GM06990 (cell line): ENCODE measurements at regions not wholly inside any gene's neighbourhood (a gene's known extent, or its start where the extent isn't known, plus 50 kb on each side); places are given as distances from the start of the nearest gene placed in this dataset.

ENCODE experiments used
- DNase-seq: peaks from one replicate; pipeline ENCODE4 v3.0.0-alpha.2; 2011; ENCODE audit not compliant: insufficient read length; ENCODE audit errors: extremely low read depth
- H3K27me3 ChIP-seq: replicated peaks from 2 replicates; pipeline ENCODE4 v1.6.0; 2011; ENCODE audit warnings: low read length; ENCODE audit not compliant: control insufficient read depth, insufficient read depth
- H3K36me3 ChIP-seq: 2 replicates; pipeline ENCODE4 v1.5.1; 2011; ENCODE audit warnings: low read length; ENCODE audit not compliant: control insufficient read depth, insufficient read depth
- H3K4me3 ChIP-seq: replicated peaks from 2 replicates; pipeline ENCODE4 v1.5.1; 2011; ENCODE audit warnings: low read depth, mild to moderate bottlenecking, control low read depth, low read length
- TF ChIP-seq, protein P1 (sequence below): IDR thresholded peaks from 2 replicates; pipeline ENCODE4 v1.5.1; 2011; ENCODE audit warnings: low read length, control low read depth, mild to moderate bottlenecking, inconsistent platforms; ENCODE audit not compliant: insufficient read depth, poor library complexity, severe bottlenecking

DNA sequence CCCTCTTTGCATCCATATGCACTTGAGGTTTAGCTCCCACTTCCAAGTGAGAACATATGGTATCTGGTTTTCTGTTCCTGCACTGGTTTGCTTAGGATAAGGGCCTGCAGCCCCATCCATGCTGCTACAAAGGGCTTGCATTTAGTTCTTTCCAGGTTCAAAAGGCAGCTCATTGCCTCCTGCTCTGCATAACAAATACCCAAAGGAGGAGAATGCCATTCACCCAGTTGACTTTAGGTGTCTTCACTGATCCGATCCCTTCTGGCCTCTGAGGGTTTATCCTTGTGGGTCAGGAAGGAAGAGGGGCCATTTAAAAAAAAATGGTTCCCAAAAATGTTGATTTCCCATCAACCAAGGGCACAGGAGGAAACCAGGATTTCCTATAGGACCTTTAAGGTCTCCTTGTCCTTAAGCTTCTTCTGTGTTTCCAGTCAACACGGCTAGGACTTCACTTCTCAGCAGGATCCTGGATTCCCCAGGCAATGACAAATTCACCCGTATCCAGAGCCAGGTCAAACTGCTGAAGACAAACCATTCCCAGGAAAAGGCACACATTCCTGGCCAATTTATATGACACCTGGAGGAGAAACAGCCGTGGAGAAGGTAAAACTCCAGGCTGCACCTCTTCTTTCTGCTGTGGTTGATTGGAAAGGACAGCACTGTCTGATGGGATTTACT is 447.7 kb upstream of the CDH4 start:
- H3K27me3 ChIP-seq, result no peaks in the 10 kb centered on the region
- no peaks in the 10 kb centered on the region for H3K36me3 ChIP-seq
- DNase-seq, result no peak
- no peak overlapping the region for H3K4me3 ChIP-seq
- TF ChIP-seq, protein P1, sequence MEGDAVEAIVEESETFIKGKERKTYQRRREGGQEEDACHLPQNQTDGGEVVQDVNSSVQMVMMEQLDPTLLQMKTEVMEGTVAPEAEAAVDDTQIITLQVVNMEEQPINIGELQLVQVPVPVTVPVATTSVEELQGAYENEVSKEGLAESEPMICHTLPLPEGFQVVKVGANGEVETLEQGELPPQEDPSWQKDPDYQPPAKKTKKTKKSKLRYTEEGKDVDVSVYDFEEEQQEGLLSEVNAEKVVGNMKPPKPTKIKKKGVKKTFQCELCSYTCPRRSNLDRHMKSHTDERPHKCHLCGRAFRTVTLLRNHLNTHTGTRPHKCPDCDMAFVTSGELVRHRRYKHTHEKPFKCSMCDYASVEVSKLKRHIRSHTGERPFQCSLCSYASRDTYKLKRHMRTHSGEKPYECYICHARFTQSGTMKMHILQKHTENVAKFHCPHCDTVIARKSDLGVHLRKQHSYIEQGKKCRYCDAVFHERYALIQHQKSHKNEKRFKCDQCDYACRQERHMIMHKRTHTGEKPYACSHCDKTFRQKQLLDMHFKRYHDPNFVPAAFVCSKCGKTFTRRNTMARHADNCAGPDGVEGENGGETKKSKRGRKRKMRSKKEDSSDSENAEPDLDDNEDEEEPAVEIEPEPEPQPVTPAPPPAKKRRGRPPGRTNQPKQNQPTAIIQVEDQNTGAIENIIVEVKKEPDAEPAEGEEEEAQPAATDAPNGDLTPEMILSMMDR, result no peak

DNA sequence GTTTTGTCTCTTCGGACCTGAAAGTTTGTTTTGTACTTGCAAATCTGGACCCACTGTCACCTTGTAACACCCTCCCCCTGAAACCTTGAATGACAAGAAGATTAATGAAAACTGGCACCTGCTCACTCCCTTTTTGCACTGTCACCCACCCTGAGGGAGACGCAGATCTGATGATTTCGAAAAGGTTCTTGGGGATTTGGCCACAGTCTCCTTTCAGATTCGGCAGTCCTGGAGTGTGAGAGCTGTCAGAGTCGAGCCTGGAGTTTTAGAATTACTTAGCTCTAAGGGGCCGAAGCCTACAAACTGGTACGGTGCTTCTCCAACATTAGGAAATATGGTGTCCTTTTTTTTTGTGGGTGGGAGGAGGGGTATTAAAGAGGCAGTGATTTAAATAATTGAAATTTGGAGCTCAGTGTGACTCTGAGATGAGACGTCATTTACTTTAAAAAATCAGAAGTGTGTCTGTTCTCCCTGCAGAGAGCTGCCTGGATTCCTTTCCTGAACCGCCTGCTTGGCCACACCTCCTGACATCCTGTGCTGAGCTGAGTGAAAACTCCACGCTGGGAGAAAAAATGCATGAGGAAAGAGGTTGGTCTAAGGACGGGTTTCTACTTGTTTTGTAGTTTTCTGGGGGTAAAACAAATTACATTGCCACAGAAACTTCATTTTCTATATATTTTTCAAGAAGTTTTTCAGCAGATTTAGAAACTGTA is 447.0 kb upstream of the CDH4 start:
- Histone ChIP-seq H3K36me3 (no peaks in the 10 kb centered on the region), H3K4me3 (no peak overlapping the region), H3K27me3 (no peaks in the 10 kb centered on the region)
- no peak for DNase-seq
- TF ChIP-seq, protein P1, result no peak

DNA sequence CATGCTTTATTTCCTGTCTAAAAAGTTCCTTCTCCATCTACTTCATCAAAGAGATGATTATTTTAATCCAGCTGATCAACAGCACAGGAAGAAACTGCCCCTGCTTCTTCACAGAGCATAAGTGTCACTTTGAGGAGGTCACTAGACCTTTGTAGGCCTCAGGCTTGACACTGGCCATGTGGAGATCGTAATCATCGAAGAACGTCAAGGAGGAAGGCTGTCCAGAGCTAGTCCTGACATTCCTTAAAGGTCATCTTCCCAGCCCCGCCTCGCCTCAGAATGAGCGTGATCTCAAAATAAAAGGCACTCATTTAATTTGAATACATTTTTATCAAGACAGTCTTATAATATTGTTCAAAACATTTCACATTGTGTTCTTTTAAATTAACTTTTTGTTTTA is 445.7 kb upstream of the CDH4 start:
- Histone ChIP-seq H3K4me3 (no peak overlapping the region), H3K36me3 (no peaks in the 10 kb centered on the region), H3K27me3 (no peaks in the 10 kb centered on the region)
- DNase-seq, result no peak
- TF ChIP-seq, protein P1, result no peak

DNA sequence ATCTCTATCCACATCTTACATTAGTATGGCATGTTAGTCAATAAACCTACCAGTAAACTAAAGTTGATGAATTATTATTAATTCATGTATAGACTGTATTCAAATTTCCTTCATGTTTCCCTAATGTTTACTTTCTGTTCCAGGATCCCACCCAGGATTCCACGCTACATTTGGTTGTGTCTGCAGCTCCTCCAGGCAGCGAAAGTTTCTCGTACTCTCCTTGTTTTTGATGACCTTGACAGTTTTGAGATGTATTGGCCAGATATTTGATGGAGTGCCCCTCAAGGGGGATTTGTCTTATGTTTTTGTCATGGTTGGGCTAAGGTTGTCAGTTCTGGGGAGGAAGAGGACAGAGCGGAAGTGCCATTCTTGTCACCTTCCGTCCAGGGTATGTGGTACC is 445.2 kb upstream of the CDH4 start:
- TF ChIP-seq, protein P1, result no peak
- no peak for DNase-seq
- Histone ChIP-seq H3K27me3 (no peaks in the 10 kb centered on the region), H3K36me3 (no peaks in the 10 kb centered on the region), H3K4me3 (no peak overlapping the region)

DNA sequence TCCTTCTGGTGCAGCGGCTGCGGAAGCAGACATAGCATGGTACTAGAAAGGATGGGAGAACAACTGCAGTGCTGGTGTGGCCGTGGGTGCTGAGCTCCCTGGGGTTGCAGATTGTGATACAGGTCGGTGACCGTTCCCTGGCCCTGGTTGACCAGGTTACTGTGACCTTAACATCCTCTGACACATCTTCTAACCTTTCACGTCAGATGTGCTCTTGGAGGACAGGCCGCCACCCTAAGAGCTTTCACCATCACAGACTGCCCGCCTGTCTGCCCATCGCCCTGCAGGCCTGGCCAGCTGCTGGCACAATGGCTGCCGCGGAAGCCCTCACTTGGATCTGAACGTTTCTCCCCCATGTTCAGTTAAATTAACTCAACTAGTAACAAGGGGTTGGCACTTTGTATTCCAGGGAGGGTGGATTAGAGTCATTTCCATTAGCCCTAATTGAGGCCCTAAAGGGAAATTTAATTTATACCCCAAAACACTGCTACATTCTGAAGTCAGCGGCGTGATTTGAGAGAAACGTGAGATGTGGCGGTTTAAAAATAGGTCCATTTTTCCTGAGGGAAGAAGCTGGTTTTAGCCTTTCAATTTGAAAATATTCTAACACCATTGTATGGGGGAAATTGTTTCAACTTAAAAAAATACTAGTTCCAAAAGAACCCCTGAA is 443.9 kb upstream of the CDH4 start:
- no peaks in the 10 kb centered on the region for H3K36me3 ChIP-seq

More for the DNA sequence above, 443.9 kb upstream of the CDH4 start:
- H3K4me3 ChIP-seq, result no peak overlapping the region
- no peaks in the 10 kb centered on the region for H3K27me3 ChIP-seq
- DNase-seq, result no peak
- TF ChIP-seq, protein P1, result no peak
